H1 (cell line): ENCODE measurements at regions not wholly inside any gene's neighbourhood (a gene's known extent, or its start where the extent isn't known, plus 50 kb on each side); places are given as distances from the start of the nearest gene placed in this dataset.

Source experiments
- CTCF ChIA-PET: fragments of 300-600 bp; sonication (Branson Sonifier 250); formaldehyde crosslinking; loops from one replicate; lab custom pipeline; 2021; ENCODE audit not compliant: partially characterized antibody; lab: Charles Lee
- POLR2A ChIA-PET: fragments of 300-600 bp; sonication (Branson Sonifier 250); formaldehyde crosslinking; loops from one replicate; lab custom pipeline; 2021; ENCODE audit warnings: inconsistent platforms; ENCODE audit not compliant: partially characterized antibody; lab: Charles Lee
- DNase-seq, 2 experiments: peaks; one replicate each; pipeline versions ENCODE4 v3.0.0 to v3.0.0-alpha.2; 2010 to 2022; ENCODE audit warnings: low spot score in 2 of 2, low read depth in 1 of 2, mixed read lengths in 1 of 2
- FAIRE-seq: peaks from 2 replicates; lab custom pipeline; 2011; peaks lifted over from hg19 to GRCh38; lab: Jason Lieb, UNC
- H2AFZ ChIP-seq: 2 replicates; pipeline ENCODE4 v1.8.1; 2012; ENCODE audit warnings: low read length, inconsistent platforms
- H2AK5ac ChIP-seq: 2 replicates; pipeline ENCODE4 v1.6.1; 2013; ENCODE audit warnings: low read depth, low read length
- H2BK120ac ChIP-seq: replicated peaks from 2 replicates; pipeline ENCODE3; 2013; ENCODE audit warnings: low read depth, low read length, inconsistent platforms
- H2BK12ac ChIP-seq: 2 replicates; pipeline ENCODE4 v1.6.1; 2013; ENCODE audit warnings: low read depth, low read length
- H2BK15ac ChIP-seq: 2 replicates; pipeline ENCODE4 v1.6.1; 2013; ENCODE audit warnings: low read length
- H2BK20ac ChIP-seq: 2 replicates; pipeline ENCODE4 v1.6.1; 2013; ENCODE audit warnings: low read length
- H2BK5ac ChIP-seq: 2 replicates; pipeline ENCODE4 v1.6.1; 2013; ENCODE audit warnings: low read depth, low read length
- H3K14ac ChIP-seq: 2 replicates; pipeline ENCODE4 v1.6.1; 2013; ENCODE audit warnings: inconsistent platforms; ENCODE audit not compliant: insufficient read length
- H3K18ac ChIP-seq: 2 replicates; pipeline ENCODE4 v1.6.1; 2013; ENCODE audit warnings: low read length; ENCODE audit errors: extremely low read depth
- H3K23ac ChIP-seq: 2 replicates; pipeline ENCODE4 v1.6.1; 2013; ENCODE audit warnings: inconsistent platforms; ENCODE audit not compliant: insufficient read length
- H3K23me2 ChIP-seq: 2 replicates; pipeline ENCODE4 v1.6.1; 2013; ENCODE audit warnings: low read depth, low read length
- H3K27ac ChIP-seq: 2 replicates; pipeline ENCODE4 v1.6.1; 2011; ENCODE audit warnings: low read depth, low read length, inconsistent platforms
- H3K27me3 ChIP-seq, 4 experiments: replicated peaks in 1 of 4; 1 replicate in 1 of 4; 2 replicates in 3 of 4; pipeline versions ENCODE4 v1.6.1 to v1.8.1; 2011 to 2013; ENCODE audit warnings: low read length in 3 of 4, mild to moderate bottlenecking in 3 of 4, inconsistent platforms in 2 of 4, mixed read lengths in 2 of 4, moderate library complexity in 1 of 4; ENCODE audit not compliant: control insufficient read depth in 3 of 4, insufficient read depth in 3 of 4; ENCODE audit errors: extremely low read depth in 1 of 4
- H3K36me3 ChIP-seq, 4 experiments: 2 replicates each; pipeline versions ENCODE4 v1.6.1 to v1.8.1; 2011 to 2013; ENCODE audit warnings: mild to moderate bottlenecking in 4 of 4, low read length in 3 of 4, moderate library complexity in 2 of 4, control low read depth in 1 of 4, inconsistent platforms in 1 of 4; ENCODE audit not compliant: insufficient read depth in 4 of 4, control insufficient read depth in 2 of 4
- H3K4ac ChIP-seq: replicated peaks from 2 replicates; pipeline ENCODE3; 2013; ENCODE audit warnings: low read length, low read depth, mixed read lengths, inconsistent platforms; ENCODE audit not compliant: insufficient read length
- H3K4me1 ChIP-seq, 4 experiments: replicated peaks in 1 of 4; 1 replicate in 1 of 4; 2 replicates in 3 of 4; pipeline versions ENCODE4 v1.6.1 to v1.8.1; 2011 to 2013; ENCODE audit warnings: low read length in 3 of 4, inconsistent platforms in 2 of 4, mixed read lengths in 1 of 4; ENCODE audit not compliant: insufficient read depth in 4 of 4, control insufficient read depth in 3 of 4
- H3K4me2 ChIP-seq, 2 experiments: 2 replicates each; pipeline versions ENCODE4 v1.6.1 to v1.8.1; 2011 to 2013; ENCODE audit warnings: low read depth in 2 of 2, low read length in 2 of 2, control low read depth in 1 of 2, inconsistent platforms in 1 of 2, mild to moderate bottlenecking in 1 of 2; ENCODE audit not compliant: insufficient read depth in 1 of 2
- H3K4me3 ChIP-seq, 4 experiments: fragments of 200-600, 300-600 bp in 1 of 4; sonication (generic), shearing (Covaris generic), sonication (Bioruptor Twin) in 1 of 4; 2 replicates each; pipeline versions ENCODE4 v1.5.1 to v1.8.1; 2011 to 2016; ENCODE audit warnings: low read length in 4 of 4, low read depth in 3 of 4, control low read depth in 2 of 4, inconsistent platforms in 2 of 4, mild to moderate bottlenecking in 2 of 4, mixed read lengths in 1 of 4, moderate library complexity in 1 of 4; ENCODE audit not compliant: insufficient read depth in 2 of 4; ENCODE audit errors: extremely low read depth in 1 of 4
- H3K56ac ChIP-seq: replicated peaks from 2 replicates; pipeline ENCODE3; 2013; ENCODE audit warnings: low read depth, mild to moderate bottlenecking, mixed read lengths, low read length, inconsistent platforms; ENCODE audit not compliant: insufficient read length
- H3K79me1 ChIP-seq: 2 replicates; pipeline ENCODE4 v1.6.1; 2013; ENCODE audit warnings: low read depth, low read length, control low read depth
- H3K79me2 ChIP-seq, 2 experiments: 2 replicates each; pipeline versions ENCODE4 v1.6.1 to v1.8.1; 2012 to 2013; ENCODE audit warnings: low read length in 2 of 2, mild to moderate bottlenecking in 2 of 2, inconsistent platforms in 1 of 2; ENCODE audit not compliant: insufficient read depth in 2 of 2, control insufficient read depth in 1 of 2
- H3K9ac ChIP-seq, 4 experiments: replicated peaks in 1 of 4; 1 replicate in 1 of 4; 2 replicates in 3 of 4; pipeline versions ENCODE4 v1.6.1 to v1.8.1; 2011 to 2013; ENCODE audit warnings: low read depth in 3 of 4, low read length in 3 of 4, control low read depth in 2 of 4, mild to moderate bottlenecking in 2 of 4, moderate library complexity in 2 of 4, inconsistent platforms in 1 of 4; ENCODE audit errors: extremely low read depth in 1 of 4
- H3K9me3 ChIP-seq, 2 experiments: 2 replicates each; pipeline versions ENCODE4 v1.6.1 to v1.8.1; 2012 to 2013; ENCODE audit warnings: mild to moderate bottlenecking in 2 of 2, moderate library complexity in 2 of 2, control low read depth in 1 of 2, inconsistent platforms in 1 of 2, low read depth in 1 of 2, low read length in 1 of 2, mixed read lengths in 1 of 2; ENCODE audit not compliant: insufficient read depth in 2 of 2
- H4K20me1 ChIP-seq, 2 experiments: replicated peaks in 1 of 2; 2 replicates each; pipeline versions ENCODE3 to v1.8.1; 2011 to 2013; ENCODE audit warnings: inconsistent platforms in 2 of 2, low read length in 2 of 2, mild to moderate bottlenecking in 1 of 2; ENCODE audit not compliant: insufficient read depth in 2 of 2, control insufficient read depth in 1 of 2
- H4K5ac ChIP-seq: 2 replicates; pipeline ENCODE4 v1.6.1; 2013; ENCODE audit warnings: low read length, low read depth, mixed read lengths, inconsistent platforms; ENCODE audit not compliant: insufficient read length
- H4K8ac ChIP-seq: 2 replicates; pipeline ENCODE4 v1.8.0; 2013; ENCODE audit warnings: mild to moderate bottlenecking, moderate library complexity, low read length, inconsistent platforms; ENCODE audit not compliant: insufficient read depth; ENCODE audit errors: extremely low read depth
- H4K91ac ChIP-seq: replicated peaks from 2 replicates; pipeline ENCODE3; 2013; ENCODE audit warnings: low read length, mixed read lengths, inconsistent platforms; ENCODE audit not compliant: insufficient read length
- ASH2L ChIP-seq: fragments of 200-600, 300-600 bp; sonication (generic); IDR thresholded peaks from one replicate; pipeline ENCODE4 v1.7.1; 2017; ENCODE audit warnings: low read length
- CHD1 ChIP-seq: IDR thresholded peaks from 2 replicates; pipeline ENCODE4 v1.6.1; 2012; ENCODE audit warnings: low read depth, low read length, improper control_type of control experiment
- CHD2 ChIP-seq: IDR thresholded peaks from 2 replicates; pipeline ENCODE4 v1.6.1; 2012; ENCODE audit warnings: low read length, improper control_type of control experiment
- EZH2 ChIP-seq: fragments of 200-600 bp; sonication (generic); IDR thresholded peaks from 2 replicates; pipeline ENCODE4 v1.7.1; 2012; ENCODE audit warnings: low read depth, mild to moderate bottlenecking, moderate library complexity, low read length, inconsistent platforms; ENCODE audit not compliant: severe bottlenecking
- GTF2F1 ChIP-seq: IDR thresholded peaks from 2 replicates; pipeline ENCODE4 v1.6.1; 2012; ENCODE audit warnings: low read depth, low read length, improper control_type of control experiment, borderline replicate concordance
- JUN ChIP-seq: IDR thresholded peaks from 2 replicates; pipeline ENCODE4 v1.6.1; 2011; ENCODE audit warnings: low read depth, mild to moderate bottlenecking, improper control_type of control experiment, low read length
- KDM1A ChIP-seq: fragments of 200-600, 300-600 bp; sonication (generic); IDR thresholded peaks from 2 replicates; pipeline ENCODE4 v1.7.1; 2016; ENCODE audit warnings: mild to moderate bottlenecking, low read length, borderline replicate concordance
- KDM5A ChIP-seq: fragments of 200-600 bp; IDR thresholded peaks from 2 replicates; pipeline ENCODE4 v1.7.1; 2012; ENCODE audit warnings: mild to moderate bottlenecking, low read length, inconsistent platforms, mixed read lengths
- NRF1 ChIP-seq: IDR thresholded peaks from 2 replicates; pipeline ENCODE4 v1.6.1; 2011; ENCODE audit warnings: mild to moderate bottlenecking, low read depth, low read length, improper control_type of control experiment
- PHF8 ChIP-seq: fragments of 200-600 bp; sonication (generic); conservative IDR thresholded peaks from 2 replicates; pipeline ENCODE4 v1.7.1; 2012; ENCODE audit warnings: low read depth, mild to moderate bottlenecking, inconsistent platforms, low read length, moderate library complexity
- RAD21 ChIP-seq, 2 experiments: IDR thresholded peaks in 1 of 2; conservative IDR thresholded peaks in 1 of 2; 2 replicates each; pipeline ENCODE4 v1.6.1; 2011; ENCODE audit warnings: low read depth in 2 of 2, low read length in 2 of 2, improper control_type of control experiment in 1 of 2, inconsistent platforms in 1 of 2, mild to moderate bottlenecking in 1 of 2, moderate library complexity in 1 of 2
- SIN3A ChIP-seq, 2 experiments: IDR thresholded peaks in 1 of 2; conservative IDR thresholded peaks in 1 of 2; 2 replicates each; pipeline ENCODE4 v1.6.1; 2011 to 2012; ENCODE audit warnings: low read length in 2 of 2, improper control_type of control experiment in 1 of 2, low read depth in 1 of 2, mild to moderate bottlenecking in 1 of 2
- SP4 ChIP-seq: IDR thresholded peaks from 2 replicates; pipeline ENCODE4 v1.6.1; 2012; ENCODE audit warnings: low read length, inconsistent platforms
- TCF12 ChIP-seq: IDR thresholded peaks from 2 replicates; pipeline ENCODE4 v1.6.1; 2011; ENCODE audit warnings: low read depth, mild to moderate bottlenecking, low read length
- YY1 ChIP-seq: IDR thresholded peaks from 2 replicates; pipeline ENCODE4 v1.6.1; 2011; ENCODE audit warnings: low read depth, mild to moderate bottlenecking, low read length
- WGBS, 2 experiments: shearing (Covaris generic) in 1 of 2; methylation state at CpG; one replicate each; pipeline versions ENCODE4 v1.1.6 to v1.1.7; 2013 to 2015; ENCODE audit warnings: low lambda C conversion rate in 2 of 2, mixed read lengths in 2 of 2, inconsistent platforms in 1 of 2, low coverage in 1 of 2, missing lambda C conversion rate in 1 of 2; ENCODE audit not compliant: insufficient replicate concordance in 2 of 2, insufficient coverage in 1 of 2, insufficient read length in 1 of 2; ENCODE audit errors: extremely low coverage in 1 of 2, missing lambda C conversion rate in 1 of 2; 5-methylcytosine and 5-hydroxymethylcytosine counted together
- TF ChIP-seq, protein P1 (sequence below): IDR thresholded peaks from 2 replicates; pipeline ENCODE4 v1.6.1; 2011; ENCODE audit warnings: low read depth, mild to moderate bottlenecking, low read length; ENCODE audit not compliant: insufficient read depth

GRCh38 chr2:82539280-82539621, 1919.8 kb downstream of the SUCLG1 start:
- H3K36me3 ChIP-seq, result no peaks in the 10 kb centered on the region
- H4K20me1 ChIP-seq, result no peaks in the 10 kb centered on the region
- no peak overlapping the region for H4K91ac ChIP-seq
- no peak overlapping the region for H2BK12ac ChIP-seq
- H3K27ac ChIP-seq, result no peak overlapping the region
- H2BK20ac ChIP-seq, result no peak overlapping the region
- no peak overlapping the region for H3K9ac ChIP-seq
- no peak for DNase-seq
- no peaks in the 10 kb centered on the region for H3K27me3 ChIP-seq
- no peaks in the 10 kb centered on the region for H3K79me2 ChIP-seq
- no peak overlapping the region for H4K5ac ChIP-seq
- H4K8ac ChIP-seq, result no peak overlapping the region
- no peaks in the 10 kb centered on the region for H3K4me1 ChIP-seq
- no peaks in the 10 kb centered on the region for H3K79me1 ChIP-seq
- no peak overlapping the region for H3K23ac ChIP-seq
- H3K4ac ChIP-seq, result no peak overlapping the region
- TF ChIP-seq GTF2F1 (no peak), SIN3A (conservative IDR thresholded peaks at IDR 0.05 in 1 of 2, IDR thresholded peaks at IDR 0.05 in 1 of 2; ENCODE audit: low read depth in 1 of 2, low read length in 2 of 2) (no peak), SP4 (no peak), JUN (no peak), PHF8 (no peak), KDM1A (no peak), TCF12 (no peak), ASH2L (no peak), YY1 (no peak), KDM5A (no peak), RAD21 (IDR thresholded peaks at IDR 0.05 in 1 of 2, conservative IDR thresholded peaks at IDR 0.05 in 1 of 2; ENCODE audit: low read depth in 2 of 2, low read length in 2 of 2) (no peak), NRF1 (no peak), CHD2 (no peak), CHD1 (no peak), EZH2 (no peak)
- TF ChIP-seq, protein P1, sequence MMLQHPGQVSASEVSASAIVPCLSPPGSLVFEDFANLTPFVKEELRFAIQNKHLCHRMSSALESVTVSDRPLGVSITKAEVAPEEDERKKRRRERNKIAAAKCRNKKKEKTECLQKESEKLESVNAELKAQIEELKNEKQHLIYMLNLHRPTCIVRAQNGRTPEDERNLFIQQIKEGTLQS, result no peak
- H3K9me3 ChIP-seq, result no peaks in the 10 kb centered on the region
- FAIRE-seq, result no peak
- ChIA-PET POLR2A (no interaction called here), CTCF (no interaction called here)
- H3K18ac ChIP-seq, result no peak overlapping the region
- H2BK120ac ChIP-seq, result no peak overlapping the region
- H2AK5ac ChIP-seq, result no peak overlapping the region
- H3K14ac ChIP-seq, result no peak overlapping the region
- H3K4me3 ChIP-seq, result no peak overlapping the region
- H2AFZ ChIP-seq, result no peak overlapping the region
- H2BK15ac ChIP-seq, result no peak overlapping the region
- no peak overlapping the region for H3K56ac ChIP-seq
- no peak overlapping the region for H3K4me2 ChIP-seq
- WGBS, 2 experiments, result 89% methylated on average over 3 of the region's 3 CpGs; no CpG with 5 or more reads in 1 of the 2 experiments
- no peak overlapping the region for H2BK5ac ChIP-seq
- H3K23me2 ChIP-seq, result no peaks in the 10 kb centered on the region
